Activated naive CD4-positive, alpha-beta T cell treated with anti-CD3 and anti-CD28 coated beads, Interleukin-2, amount 50 U/mL, for 24 hours (primary cell): ENCODE measurements at regions not wholly inside any gene's neighbourhood (a gene's known extent, or its start where the extent isn't known, plus 50 kb on each side); places are given as distances from the start of the nearest gene placed in this dataset.
"Not testable (repeated sequence)": the region's sequence is repeated elsewhere in the genome, so short reads cannot be mapped to it uniquely, and the experiment has no call there.

Experiments used
- H3K27ac Mint-ChIP-seq: one replicate; pipeline ENCODE4 v1.8.0; 2021; ENCODE audit warnings: mild to moderate bottlenecking, mixed read lengths
- H3K27me3 Mint-ChIP-seq: one replicate; pipeline ENCODE4 v1.8.0; 2021; ENCODE audit warnings: mixed read lengths
- H3K36me3 Mint-ChIP-seq: one replicate; pipeline ENCODE4 v1.8.0; 2021; ENCODE audit warnings: mixed read lengths
- H3K4me1 Mint-ChIP-seq: one replicate; pipeline ENCODE4 v1.8.0; 2021; ENCODE audit warnings: mixed read lengths
- H3K4me3 Mint-ChIP-seq: one replicate; pipeline ENCODE4 v1.8.0; 2021; ENCODE audit warnings: mild to moderate bottlenecking, mixed read lengths
- H3K9me3 Mint-ChIP-seq: one replicate; pipeline ENCODE4 v1.8.0; 2021; ENCODE audit warnings: mixed read lengths

DNA sequence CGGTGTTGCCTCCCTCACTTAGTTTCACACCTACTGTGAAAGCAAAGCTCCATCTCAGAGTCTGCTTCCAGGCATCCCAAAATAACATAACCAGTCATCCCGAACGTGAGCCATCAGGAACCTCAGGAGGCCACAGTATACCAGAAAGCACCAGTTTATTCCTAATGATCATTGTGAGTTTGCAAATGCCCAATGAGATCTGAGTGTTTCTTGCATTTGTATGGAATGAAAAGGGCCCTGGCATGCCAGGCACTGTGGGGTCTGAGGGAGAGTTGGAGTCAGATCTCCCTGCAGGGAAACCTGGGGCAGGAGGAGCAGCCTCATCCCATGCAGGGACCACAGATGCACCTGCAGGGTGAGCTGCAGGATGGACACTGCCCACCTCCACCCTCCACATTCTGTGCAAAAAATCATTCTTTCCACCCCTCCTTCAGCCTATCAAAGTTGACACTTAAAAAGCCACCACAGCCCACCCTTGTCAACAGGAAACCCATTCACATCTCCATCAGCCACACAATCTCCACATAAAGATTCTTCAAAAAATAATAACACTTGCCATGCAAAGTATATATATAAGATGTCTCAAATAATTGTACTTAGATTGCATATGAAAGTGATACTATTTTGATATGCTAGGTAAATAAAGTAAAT, 112.3 kb downstream of the GGTLC2 start:
- H3K4me1 Mint-ChIP-seq = peaks cover 30% of the 10 kb centered on the region
- H3K27ac Mint-ChIP-seq, H3K27me3 Mint-ChIP-seq: not testable (repeated sequence)

DNA sequence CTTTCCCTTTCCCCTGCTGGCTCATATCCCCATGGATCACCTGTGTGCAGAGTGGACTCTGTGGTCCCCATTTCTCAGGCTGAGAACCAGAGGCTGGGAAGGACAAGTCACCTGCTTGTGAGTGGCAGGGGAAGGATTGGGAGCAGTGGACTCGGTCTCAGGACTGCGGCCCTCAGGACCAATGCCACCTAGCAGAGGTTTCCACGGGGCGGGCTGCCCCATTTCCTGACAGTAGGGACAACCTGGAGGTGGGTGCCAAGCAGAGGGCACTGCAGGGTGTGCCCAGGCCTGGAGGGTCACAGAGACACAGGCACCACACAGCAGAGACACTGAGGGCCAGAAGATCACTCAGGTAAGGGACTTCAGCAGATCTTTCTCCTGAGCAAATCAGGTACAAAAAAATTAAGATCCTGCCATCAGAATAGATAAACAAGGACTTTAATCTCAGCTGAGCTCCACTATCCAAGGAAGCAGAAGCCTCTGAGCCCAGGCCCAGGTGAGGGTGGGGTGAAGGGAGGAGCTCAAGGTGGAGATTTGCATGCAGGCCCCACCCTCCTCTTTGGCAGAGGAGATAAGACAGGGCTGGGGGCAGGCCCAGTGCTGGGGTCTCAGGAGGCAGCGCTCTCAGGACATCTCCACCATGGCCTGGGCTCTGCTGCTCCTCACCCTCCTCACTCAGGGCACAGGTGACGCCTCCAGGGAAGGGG, 113.8 kb downstream of the GGTLC2 start:
- not testable (repeated sequence) for H3K9me3 Mint-ChIP-seq, H3K27me3 Mint-ChIP-seq, H3K27ac Mint-ChIP-seq, H3K36me3 Mint-ChIP-seq
- H3K4me1 Mint-ChIP-seq = peaks cover 23% of the 10 kb centered on the region
- H3K4me3 Mint-ChIP-seq = peak overlapping the region; percentile 42

More for the DNA sequence above, 112.3 kb downstream of the GGTLC2 start:
- not testable (repeated sequence) for H3K4me3 Mint-ChIP-seq, H3K9me3 Mint-ChIP-seq, H3K36me3 Mint-ChIP-seq

DNA sequence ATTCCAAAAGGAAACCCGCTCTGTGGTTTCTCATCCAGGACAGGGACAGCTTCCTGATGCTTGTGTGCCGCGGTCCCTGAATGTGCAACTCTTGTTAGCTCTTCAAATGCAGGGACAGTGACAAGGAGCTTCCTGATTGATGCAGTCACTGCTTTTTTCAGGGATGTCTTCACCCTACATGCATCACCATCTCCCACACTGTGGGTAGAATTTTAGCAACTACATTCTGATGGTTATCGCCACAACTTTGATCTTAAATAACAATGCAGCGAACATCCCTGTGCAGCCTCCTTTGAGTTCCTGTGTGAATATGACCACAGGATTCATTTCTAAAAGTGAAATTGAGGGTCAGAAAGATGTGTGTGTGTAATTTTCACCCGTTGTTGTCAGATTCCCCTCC, 115.0 kb downstream of the GGTLC2 start:
- H3K27ac Mint-ChIP-seq = no peak overlapping the region
- peak overlapping the region; percentile 42 for H3K4me3 Mint-ChIP-seq
- H3K27me3 Mint-ChIP-seq = no peaks in the 10 kb centered on the region
- peaks cover 13% of the 10 kb centered on the region for H3K4me1 Mint-ChIP-seq
- no peaks in the 10 kb centered on the region for H3K9me3 Mint-ChIP-seq
- H3K36me3 Mint-ChIP-seq = no peaks in the 10 kb centered on the region

DNA sequence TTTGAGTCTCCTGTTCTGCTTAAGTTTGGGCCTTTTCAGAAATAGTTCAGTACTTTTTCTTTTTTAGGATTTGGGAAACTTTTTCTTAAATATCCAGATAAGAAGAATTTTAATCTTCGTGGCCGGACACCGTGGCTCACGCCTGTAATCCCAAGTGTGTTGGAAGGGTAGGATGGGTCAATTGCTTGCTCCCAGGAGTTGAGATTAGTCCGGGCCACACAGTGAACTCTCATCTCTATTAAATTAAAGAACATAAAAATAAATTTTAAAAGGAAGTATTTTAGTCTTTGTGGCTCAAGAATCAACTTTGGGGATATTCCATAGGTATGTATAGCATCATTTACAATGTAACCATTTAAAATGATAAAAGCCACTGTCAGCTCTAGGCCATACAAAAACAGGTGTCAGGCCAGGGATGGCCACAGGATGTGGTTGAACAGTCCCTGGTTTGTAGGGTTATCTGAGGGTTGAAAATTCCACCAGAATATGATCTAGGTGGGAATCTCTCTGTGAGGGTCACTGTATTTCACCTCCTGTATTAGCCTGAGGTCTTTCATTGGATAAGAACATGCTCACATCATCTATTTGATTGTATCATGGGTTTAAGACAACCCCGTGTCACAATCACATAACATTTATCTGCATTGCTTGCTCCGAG, 115.6 kb downstream of the GGTLC2 start:
- H3K36me3 Mint-ChIP-seq = no peaks in the 10 kb centered on the region
- peaks cover 13% of the 10 kb centered on the region for H3K4me1 Mint-ChIP-seq
- H3K27ac Mint-ChIP-seq = no peak overlapping the region
- no peaks in the 10 kb centered on the region for H3K27me3 Mint-ChIP-seq
- no peak overlapping the region for H3K4me3 Mint-ChIP-seq
- no peaks in the 10 kb centered on the region for H3K9me3 Mint-ChIP-seq

DNA sequence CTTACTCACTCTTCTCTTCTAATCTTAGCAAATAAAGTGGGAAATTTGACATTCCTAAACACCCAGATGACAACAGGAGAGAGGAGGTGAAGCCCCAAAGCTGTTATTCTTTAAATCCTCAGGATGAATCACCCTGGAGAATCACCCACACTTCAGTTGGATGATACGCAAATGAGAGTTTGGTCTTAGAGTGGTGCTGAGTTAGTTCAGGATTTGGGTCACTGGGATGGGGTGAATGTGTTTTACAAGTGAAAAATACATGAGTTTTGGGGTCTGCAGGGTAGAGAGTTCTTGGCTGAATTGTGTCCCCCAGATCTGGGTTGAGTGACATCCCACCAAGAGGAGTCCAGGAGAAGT, 117.2 kb downstream of the GGTLC2 start:
- H3K27ac Mint-ChIP-seq = peak overlapping the region; percentile 17
- no peaks in the 10 kb centered on the region for H3K27me3 Mint-ChIP-seq
- peaks cover 9% of the 10 kb centered on the region for H3K4me1 Mint-ChIP-seq
- H3K4me3 Mint-ChIP-seq = no peak overlapping the region
- H3K36me3 Mint-ChIP-seq = no peaks in the 10 kb centered on the region
- H3K9me3 Mint-ChIP-seq = no peaks in the 10 kb centered on the region

DNA sequence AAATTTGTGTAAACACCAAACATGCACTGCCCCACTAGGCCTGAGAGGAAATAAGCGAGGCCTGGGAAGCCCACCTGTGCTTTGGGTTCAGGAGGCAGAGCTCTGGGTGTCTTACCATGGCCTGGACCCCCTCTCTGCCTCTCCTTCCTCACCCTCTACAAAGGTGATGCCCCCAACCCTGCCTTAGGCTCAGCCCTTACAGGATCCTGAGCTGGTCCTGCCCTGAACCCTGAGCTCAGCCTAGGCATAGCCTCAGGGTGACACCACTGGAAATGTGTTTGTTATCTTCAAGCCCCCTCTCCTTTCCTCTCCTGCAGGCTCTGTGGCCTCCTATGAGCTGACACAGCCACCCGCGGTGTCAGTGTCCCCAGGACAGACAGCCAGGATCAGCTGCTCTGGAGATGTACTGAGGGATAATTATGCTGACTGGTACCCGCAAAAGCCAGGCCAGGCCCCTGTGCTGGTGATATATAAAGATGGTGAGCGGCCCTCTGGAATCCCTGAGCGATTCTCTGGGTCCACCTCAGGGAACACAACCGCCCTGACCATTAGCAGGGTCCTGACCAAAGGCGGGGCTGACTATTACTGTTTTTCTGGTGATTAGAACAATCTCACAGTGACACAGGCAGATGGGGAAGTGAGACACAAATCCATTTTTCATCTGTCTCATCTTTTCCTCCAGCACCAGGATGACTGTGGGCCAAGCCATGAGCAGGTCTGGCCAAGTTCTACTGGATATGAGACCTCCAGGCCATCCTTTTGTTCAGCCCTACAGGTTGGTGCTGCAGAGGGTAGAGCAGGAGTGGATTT, 117.8 kb downstream of the GGTLC2 start:
- Mint-ChIP-seq H3K36me3 (no peaks in the 10 kb centered on the region), H3K4me1 (peaks cover 3% of the 10 kb centered on the region), H3K9me3 (no peaks in the 10 kb centered on the region), H3K27ac (peak overlapping the region; percentile 17), H3K4me3 (no peak overlapping the region), H3K27me3 (no peaks in the 10 kb centered on the region)

DNA sequence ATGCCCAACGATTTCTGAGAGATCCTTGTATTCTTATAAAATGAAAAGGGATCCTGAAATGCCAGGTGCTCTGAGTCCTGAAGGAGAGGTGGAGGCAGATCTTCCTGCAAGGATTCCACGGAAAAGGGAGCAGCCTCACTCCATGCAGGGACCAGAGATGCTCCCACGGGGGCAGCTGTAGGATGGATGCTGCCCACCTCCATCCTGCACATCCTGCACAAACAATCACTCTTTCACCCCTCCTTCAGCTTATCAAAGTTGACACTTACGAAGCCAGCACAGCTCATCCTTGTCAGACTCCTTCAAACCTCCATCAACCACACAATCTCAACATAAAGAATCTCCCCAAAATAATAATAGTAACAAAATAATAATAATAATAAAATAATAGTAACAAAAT, 119.1 kb downstream of the GGTLC2 start:
- Mint-ChIP-seq H3K36me3 (no peaks in the 10 kb centered on the region), H3K4me1 (no peaks in the 10 kb centered on the region), H3K27me3 (peaks cover 4% of the 10 kb centered on the region), H3K4me3 (no peak overlapping the region), H3K27ac (no peak overlapping the region), H3K9me3 (no peaks in the 10 kb centered on the region)

DNA sequence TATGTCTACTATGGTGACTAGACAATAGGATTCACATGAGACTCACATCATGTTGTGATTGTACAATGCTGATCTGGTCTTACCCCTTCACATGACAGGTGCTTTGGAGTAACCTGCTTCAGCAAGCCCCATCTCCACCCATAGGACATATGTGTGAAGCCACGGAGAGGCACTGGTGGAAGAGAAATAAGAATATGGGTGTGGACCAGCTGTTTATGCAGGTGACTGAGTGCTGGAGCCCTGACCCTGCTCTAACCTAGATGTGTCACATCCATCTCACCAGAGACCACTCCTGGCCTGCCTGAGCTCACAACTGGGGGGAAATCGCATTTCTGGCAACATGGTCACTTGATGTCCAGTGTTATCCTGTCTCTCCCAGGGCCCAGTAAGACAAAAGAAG, 119.7 kb downstream of the GGTLC2 start:
- Mint-ChIP-seq H3K27me3 (peaks cover 4% of the 10 kb centered on the region), H3K27ac (no peak overlapping the region), H3K4me1 (no peaks in the 10 kb centered on the region), H3K9me3 (no peaks in the 10 kb centered on the region), H3K4me3 (no peak overlapping the region), H3K36me3 (no peaks in the 10 kb centered on the region)

DNA sequence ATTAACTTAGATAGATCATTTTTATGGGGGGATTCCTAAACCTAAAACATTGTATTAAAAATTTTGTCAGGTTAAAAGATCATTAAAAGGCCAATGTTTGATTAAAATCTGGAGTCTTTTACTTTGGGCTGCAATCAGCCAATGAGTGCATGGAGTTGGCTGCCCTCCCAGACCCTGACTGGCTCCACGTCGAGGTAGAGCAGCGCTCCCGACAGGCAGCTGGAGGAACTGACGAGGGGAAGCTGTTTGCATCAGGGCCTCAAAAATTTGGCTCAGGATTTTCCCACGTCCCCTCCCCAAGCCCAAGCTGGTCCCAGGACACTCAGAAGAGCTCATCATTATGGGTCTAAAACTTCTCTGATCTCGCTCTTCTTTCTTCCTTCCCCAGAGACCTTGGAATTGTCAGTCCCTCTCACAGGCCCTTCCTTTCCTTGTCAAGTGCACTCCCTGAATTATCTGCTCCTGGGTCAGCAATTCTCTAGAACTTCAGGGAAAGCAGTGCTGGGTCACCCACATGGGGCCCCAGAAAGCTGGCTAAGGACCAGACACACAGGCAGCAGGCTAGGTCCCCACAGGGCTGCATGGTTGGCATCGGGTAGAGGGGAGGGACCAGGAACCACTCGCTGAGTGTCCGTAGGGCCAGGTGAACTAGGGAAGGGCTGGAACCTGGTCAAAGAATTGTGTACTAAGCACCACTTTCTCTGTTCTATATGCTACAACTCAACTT, 119.6 kb upstream of the IGLL5 start:
- Mint-ChIP-seq H3K27me3 (peaks cover 5% of the 10 kb centered on the region), H3K4me1 (no peaks in the 10 kb centered on the region), H3K36me3 (no peaks in the 10 kb centered on the region), H3K4me3 (no peak overlapping the region), H3K27ac (no peak overlapping the region), H3K9me3 (no peaks in the 10 kb centered on the region)

DNA sequence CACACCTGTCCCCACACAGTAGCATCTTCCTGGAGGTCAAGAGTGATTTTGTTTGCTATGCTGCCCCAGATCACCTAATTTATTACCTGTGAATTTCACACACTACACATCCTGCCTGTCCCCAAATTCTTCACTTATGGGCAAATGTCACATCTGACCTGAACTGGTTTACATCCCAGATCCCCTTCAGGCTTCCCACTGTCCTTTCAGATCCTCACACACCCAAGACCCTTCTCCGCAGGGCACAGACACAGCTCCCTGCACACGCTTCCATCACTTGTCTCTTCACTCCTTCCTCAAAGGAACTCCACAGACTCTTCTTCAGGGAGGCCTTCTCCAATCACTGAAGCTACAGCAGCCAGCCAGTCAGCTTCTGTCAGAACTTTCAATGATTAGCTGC, 118.7 kb upstream of the IGLL5 start:
- H3K4me1 Mint-ChIP-seq = no peaks in the 10 kb centered on the region

DNA sequence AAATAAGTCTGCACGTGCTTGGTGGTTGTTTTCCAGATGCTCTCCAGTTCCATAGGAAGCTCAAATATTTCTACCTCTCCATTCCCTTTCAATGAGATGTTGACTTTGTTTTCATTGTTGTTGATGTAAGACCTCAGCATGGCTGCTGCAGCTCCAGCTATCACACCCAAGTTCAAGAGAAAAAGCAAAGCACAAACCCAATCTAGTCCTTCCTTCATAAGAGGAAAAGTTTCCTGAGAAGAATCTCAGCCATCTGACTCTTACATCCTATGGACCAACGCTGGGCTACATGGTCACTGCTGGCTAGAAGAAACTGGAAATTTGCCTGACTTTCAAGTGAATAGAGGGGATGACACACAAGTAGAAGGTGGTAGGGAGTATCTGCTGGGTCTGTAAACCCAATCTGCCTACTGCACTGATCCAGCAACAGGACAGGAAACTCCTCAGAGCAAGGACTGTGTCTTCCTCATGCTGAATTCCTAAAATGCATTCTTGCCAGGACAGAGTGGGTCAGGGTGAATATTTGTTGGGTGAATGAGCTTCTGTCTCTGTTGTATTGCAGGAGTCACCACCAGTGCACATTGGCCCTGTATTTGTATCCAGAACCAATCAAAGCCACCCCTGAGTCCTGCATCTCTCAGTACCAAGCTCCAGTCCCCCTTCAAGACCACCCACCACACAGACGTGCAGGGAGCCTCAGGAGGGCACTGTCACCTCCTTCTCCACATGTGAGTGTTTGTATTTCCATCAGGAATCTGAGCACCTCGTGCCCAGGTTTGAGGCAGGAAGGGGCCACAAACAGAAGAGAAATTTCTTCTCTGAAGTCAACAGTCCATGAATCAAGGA, 118.0 kb upstream of the IGLL5 start:
- H3K27ac Mint-ChIP-seq = no peak overlapping the region

More for the DNA sequence above, 118.7 kb upstream of the IGLL5 start:
- Mint-ChIP-seq H3K36me3 (no peaks in the 10 kb centered on the region), H3K27me3 (peaks cover 5% of the 10 kb centered on the region), H3K9me3 (no peaks in the 10 kb centered on the region), H3K4me3 (no peak overlapping the region), H3K27ac (no peak overlapping the region)

DNA sequence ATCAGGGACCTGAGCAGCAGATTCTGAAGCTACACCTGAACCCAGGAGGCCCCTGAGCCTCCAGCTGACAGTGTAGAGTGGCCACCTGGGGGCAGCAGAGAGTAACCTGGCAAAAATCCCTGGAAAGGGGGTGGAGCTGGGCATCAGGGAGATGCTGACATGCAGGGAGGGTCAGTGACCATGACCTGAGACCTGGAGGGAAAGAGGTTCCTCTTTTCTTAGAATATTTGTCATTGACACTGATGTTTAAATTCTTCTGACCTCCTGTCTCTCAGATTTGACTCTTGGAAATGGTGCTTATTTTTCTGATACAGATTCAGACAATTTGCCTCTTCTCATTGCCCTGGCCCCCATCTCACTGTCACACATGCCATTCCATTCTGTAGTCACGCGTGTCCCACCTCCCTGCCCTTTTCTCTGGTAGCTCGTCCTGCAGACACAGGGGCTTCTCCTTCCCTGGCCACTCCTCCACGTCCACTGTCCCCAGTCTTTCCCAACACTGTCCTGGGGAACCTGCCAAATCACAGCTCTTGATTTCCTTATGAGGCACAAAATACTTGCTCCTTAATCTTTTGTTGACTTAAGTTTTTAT, 117.2 kb upstream of the IGLL5 start:
- Mint-ChIP-seq H3K27me3 (peaks cover 5% of the 10 kb centered on the region), H3K4me1 (peaks cover 3% of the 10 kb centered on the region), H3K9me3 (no peaks in the 10 kb centered on the region), H3K36me3 (no peaks in the 10 kb centered on the region), H3K4me3 (no peak overlapping the region), H3K27ac (no peak overlapping the region)

More for the DNA sequence above, 118.0 kb upstream of the IGLL5 start:
- no peaks in the 10 kb centered on the region for H3K9me3 Mint-ChIP-seq
- H3K4me3 Mint-ChIP-seq = no peak overlapping the region
- H3K4me1 Mint-ChIP-seq = no peaks in the 10 kb centered on the region
- H3K27me3 Mint-ChIP-seq = peaks cover 5% of the 10 kb centered on the region
- no peaks in the 10 kb centered on the region for H3K36me3 Mint-ChIP-seq

DNA sequence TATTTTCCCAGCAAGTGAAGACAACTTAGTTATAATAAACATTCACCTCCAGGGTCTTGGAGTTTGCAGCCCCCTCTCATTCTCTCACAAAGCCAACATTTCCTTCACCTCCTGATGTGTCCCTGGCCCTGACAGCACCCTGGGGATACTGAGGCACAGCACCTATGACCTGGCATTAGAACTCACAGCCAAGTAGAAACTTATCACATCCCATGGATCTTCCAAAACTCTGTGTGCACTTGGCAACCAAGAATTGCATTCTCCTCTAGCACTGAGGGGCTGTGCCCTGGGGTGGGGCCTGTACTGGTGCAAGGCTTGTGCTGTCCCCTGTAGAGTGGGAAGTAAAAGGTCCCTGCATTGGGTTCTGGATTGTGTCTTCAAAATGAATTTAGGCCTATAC, 116.7 kb upstream of the IGLL5 start:
- Mint-ChIP-seq H3K4me1 (peaks cover 3% of the 10 kb centered on the region), H3K27me3 (peaks cover 5% of the 10 kb centered on the region), H3K9me3 (no peaks in the 10 kb centered on the region), H3K36me3 (no peaks in the 10 kb centered on the region), H3K4me3 (no peak overlapping the region), H3K27ac (no peak overlapping the region)

DNA sequence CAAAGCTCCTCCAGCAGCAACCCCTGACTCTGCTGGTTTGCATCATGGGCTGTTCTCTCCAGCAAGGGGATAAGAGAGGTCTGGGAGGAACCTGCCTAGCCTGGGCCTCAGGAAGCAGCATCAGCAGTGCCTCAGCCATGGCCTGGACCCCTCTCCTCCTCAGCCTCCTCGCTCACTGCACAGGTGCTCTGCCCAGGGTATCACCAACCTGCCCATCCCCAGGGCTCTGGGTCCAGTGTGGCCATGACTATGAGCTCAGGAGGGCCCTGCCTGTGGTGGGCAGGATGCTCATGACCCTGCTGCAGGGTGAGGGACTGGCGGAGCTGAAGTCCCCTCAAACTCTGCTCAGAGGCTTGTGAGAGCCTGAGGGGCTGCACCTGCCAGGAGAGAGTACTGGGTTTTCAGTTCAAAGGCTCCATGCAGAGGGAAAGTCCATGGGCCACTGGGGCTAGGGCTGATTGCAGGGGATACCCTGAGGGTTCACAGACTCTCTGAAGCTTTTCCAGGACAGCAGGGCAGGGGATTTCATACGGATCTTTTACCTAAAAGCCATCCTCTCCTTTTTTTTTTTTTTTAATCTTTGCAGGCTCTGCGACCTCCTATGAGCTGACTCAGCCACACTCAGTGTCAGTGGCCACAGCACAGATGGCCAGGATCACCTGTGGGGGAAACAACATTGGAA, 115.8 kb upstream of the IGLL5 start:
- Mint-ChIP-seq H3K9me3 (no peaks in the 10 kb centered on the region), H3K4me1 (peaks cover 3% of the 10 kb centered on the region), H3K27me3 (peaks cover 5% of the 10 kb centered on the region), H3K4me3 (no peak overlapping the region), H3K36me3 (no peaks in the 10 kb centered on the region), H3K27ac (no peak overlapping the region)
